AG09309 (cell line): ENCODE measurements at regions not wholly inside any gene's neighbourhood (a gene's known extent, or its start where the extent isn't known, plus 50 kb on each side); places are given as distances from the start of the nearest gene placed in this dataset.
"Not testable (repeated sequence)": the region's sequence is repeated elsewhere in the genome, so short reads cannot be mapped to it uniquely, and the experiment has no call there.

Experiments
- DNase-seq: peaks from one replicate; pipeline ENCODE4 v3.0.0-alpha.2; 2010; ENCODE audit warnings: low read depth
- H3K4me3 ChIP-seq: 2 replicates; pipeline ENCODE4 v1.5.1; 2011; ENCODE audit warnings: mild to moderate bottlenecking, low read depth, low read length, moderate library complexity; ENCODE audit not compliant: control insufficient read depth
- TF ChIP-seq, protein P1 (sequence below): IDR thresholded peaks from 2 replicates; pipeline ENCODE4 v1.5.1; 2011; ENCODE audit warnings: mild to moderate bottlenecking, low read depth, low read length, inconsistent platforms; ENCODE audit not compliant: insufficient read depth, control insufficient read depth; ENCODE audit errors: missing control alignments

DNA sequence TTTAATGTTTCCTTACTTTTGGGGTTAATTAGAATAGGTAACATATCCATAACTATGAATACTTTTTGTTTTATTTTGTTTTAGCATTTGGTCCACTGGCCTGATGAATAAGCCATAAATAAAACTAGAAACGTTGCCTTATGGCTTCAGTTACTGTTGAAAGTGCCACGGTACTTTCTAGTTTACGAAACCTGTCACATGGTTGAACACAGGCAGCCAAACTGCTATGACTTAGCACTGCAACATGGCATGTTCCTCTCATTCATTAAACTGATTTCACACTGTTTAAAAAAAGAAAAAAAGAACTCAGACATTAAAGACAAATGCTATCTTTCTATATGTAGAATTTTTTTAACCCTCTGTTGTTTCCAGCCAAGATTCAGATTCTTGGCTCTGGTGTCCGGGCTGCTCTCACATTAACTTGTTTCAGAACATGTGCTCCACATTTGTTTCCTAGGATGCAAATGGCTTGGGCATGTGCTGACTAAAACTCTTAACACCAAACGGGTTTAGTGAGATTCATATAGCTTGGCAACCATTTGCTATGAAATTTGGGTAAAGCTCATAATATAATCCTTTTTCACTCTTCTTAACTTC lies 323.9 kb upstream of the RND3 start:
- TF ChIP-seq, protein P1, sequence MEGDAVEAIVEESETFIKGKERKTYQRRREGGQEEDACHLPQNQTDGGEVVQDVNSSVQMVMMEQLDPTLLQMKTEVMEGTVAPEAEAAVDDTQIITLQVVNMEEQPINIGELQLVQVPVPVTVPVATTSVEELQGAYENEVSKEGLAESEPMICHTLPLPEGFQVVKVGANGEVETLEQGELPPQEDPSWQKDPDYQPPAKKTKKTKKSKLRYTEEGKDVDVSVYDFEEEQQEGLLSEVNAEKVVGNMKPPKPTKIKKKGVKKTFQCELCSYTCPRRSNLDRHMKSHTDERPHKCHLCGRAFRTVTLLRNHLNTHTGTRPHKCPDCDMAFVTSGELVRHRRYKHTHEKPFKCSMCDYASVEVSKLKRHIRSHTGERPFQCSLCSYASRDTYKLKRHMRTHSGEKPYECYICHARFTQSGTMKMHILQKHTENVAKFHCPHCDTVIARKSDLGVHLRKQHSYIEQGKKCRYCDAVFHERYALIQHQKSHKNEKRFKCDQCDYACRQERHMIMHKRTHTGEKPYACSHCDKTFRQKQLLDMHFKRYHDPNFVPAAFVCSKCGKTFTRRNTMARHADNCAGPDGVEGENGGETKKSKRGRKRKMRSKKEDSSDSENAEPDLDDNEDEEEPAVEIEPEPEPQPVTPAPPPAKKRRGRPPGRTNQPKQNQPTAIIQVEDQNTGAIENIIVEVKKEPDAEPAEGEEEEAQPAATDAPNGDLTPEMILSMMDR: no peak
- peak; percentile 13 for DNase-seq
- no peak overlapping the region for H3K4me3 ChIP-seq

DNA sequence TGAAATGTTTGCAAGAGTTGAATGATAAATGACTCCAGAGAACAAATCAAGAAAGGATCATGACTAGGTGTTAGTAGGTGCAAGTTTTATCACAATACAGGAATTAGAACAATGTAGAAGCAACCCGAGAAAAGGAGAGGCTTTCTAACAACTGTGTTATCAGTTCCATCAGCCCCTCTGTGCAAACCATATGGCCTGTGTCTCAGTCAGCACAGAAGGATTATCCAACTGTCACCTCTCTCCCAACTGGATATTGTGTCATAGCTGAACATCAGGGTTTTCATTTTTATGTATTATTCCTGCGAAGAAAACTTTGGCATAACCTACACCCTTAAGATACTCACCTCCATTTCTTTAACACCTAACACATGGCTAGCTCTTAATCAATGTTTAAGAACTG lies 321.6 kb upstream of the RND3 start:
- no peak overlapping the region for H3K4me3 ChIP-seq
- no peak for DNase-seq
- TF ChIP-seq, protein P1: no peak

DNA sequence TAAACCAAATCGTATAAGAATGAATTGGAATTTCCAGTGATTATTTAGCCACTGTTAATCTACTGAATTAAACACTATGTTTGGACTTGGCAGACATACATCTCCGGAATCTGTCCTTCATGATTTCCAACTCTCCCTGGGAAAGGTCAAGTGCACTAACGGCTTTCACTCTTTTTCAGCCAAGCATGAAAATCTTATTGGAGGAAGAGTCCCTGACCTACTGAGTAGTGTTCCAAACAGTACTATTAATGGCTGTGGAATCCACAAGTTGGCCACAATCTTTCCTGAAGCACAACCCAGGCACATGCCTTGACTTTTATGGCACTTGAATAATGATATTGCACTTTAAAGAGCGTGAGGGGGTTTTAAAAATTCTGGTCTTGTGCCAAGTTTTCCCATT lies 318.9 kb upstream of the RND3 start:
- DNase-seq: no peak
- H3K4me3 ChIP-seq: no peak overlapping the region
- TF ChIP-seq, protein P1: no peak

DNA sequence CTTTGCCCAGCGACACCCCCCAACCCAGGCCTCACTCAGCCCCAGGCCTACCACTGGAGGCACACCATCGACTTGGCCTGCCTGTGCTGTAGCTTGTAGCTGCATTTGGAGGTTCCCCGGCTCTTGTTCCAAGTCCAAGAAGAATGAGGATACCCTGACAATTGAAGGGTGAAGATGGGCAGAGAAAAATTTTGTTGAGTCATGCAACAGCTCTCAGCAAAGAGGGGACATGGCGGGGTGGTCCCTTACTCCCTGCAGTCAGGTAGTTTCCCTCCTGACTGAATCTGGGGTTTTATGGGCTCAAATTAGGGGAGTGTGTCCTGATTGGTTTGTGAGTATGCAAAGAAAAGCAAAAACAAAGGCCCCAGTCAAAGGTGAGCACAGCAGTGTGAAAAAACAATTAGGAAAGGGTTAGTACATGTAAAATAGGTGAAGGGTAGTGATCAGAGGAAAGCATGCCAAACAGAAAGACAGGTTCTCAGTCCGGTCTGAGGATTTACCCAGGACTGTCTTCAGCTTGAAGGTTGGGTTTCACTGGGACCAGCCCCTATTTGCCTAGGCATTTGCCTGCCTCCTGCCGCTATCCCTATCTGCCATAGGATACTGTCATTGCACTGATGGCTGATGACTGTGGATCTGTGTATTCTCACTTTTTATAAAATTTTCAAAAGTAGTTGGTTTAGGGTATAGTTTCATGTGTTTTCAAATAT lies 316.4 kb upstream of the RND3 start:
- no peak for DNase-seq
- no peak overlapping the region for H3K4me3 ChIP-seq
- TF ChIP-seq, protein P1: no peak

DNA sequence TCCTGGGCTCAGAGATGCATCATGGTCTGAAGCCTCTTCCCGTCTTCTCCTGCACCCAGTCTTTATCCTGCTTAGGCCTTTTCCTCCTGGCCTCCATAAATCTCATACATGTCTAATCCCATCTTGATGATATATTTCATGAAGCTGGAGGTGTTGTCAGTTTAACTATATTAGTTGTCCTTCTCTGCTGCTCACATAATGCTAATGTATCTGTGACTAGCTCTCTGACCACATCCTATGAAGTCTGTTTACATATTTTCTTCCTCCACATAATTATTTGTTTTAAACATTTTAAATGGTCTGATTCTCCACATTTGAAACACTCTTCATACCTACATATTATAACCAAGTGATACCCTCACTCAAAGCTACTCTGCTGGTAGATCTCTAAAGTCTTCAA lies 315.2 kb upstream of the RND3 start:
- TF ChIP-seq, protein P1: no peak
- DNase-seq: no peak
- H3K4me3 ChIP-seq: no peak overlapping the region

DNA sequence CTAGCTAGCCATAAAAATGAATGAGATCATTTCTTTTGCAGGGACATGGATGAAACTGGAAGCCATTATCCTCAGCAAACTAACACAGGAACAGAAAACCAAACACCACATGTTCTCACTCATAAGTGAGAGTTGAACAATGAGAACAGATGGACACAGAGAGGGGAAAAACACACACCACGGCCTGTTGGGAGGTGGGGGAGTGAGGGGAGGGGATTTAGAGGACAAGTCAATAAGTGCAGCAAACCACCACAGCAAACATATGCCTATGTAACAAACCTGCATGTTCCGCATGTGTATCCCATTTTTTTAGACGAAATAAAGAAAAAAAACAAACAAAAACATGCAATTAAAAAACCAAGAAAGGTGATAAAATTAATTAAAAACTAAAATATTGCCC lies 308.8 kb upstream of the RND3 start:
- not testable (repeated sequence) for DNase-seq, H3K4me3 ChIP-seq

DNA sequence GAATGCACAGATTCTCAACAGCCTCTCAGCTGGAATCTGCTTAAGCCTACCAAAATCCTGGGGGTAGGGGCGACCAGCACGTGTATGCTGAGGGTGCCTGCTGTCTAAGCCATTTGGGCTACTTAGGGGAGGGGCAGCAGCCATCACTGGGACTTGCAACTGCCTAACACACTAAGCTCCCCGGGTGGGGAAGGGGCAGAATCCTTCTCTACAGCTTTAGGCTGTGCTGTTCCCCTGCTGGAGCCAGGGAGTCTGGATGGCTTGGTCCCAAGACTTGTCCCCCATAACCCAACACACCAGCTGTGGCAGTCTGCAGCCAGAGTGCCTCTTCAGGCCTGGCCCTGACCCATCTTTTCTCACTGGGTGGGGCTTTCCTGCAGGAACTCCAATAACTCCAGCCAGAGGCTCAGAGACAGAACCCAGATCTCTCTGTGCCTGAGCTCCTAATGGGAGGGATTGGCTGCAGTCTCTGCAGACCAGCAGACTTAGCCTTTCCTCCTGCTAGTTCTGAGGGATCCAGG lies 305.4 kb upstream of the RND3 start:
- DNase-seq: no peak
- H3K4me3 ChIP-seq: no peak overlapping the region
- TF ChIP-seq, protein P1: no peak
